C4-2B (cell line): ENCODE measurements at regions not wholly inside any gene's neighbourhood (a gene's known extent, or its start where the extent isn't known, plus 50 kb on each side); places are given as distances from the start of the nearest gene placed in this dataset.

Source experiments
- CTCF ChIP-seq: fragments of 450-650 bp; conservative IDR thresholded peaks from 2 replicates; pipeline ENCODE4 v1.5.1; 2017; ENCODE audit warnings: mild to moderate bottlenecking
- ZFX ChIP-seq: fragments of 450-650 bp; IDR thresholded peaks from 2 replicates; pipeline ENCODE4 v1.6.1; 2017

DNA sequence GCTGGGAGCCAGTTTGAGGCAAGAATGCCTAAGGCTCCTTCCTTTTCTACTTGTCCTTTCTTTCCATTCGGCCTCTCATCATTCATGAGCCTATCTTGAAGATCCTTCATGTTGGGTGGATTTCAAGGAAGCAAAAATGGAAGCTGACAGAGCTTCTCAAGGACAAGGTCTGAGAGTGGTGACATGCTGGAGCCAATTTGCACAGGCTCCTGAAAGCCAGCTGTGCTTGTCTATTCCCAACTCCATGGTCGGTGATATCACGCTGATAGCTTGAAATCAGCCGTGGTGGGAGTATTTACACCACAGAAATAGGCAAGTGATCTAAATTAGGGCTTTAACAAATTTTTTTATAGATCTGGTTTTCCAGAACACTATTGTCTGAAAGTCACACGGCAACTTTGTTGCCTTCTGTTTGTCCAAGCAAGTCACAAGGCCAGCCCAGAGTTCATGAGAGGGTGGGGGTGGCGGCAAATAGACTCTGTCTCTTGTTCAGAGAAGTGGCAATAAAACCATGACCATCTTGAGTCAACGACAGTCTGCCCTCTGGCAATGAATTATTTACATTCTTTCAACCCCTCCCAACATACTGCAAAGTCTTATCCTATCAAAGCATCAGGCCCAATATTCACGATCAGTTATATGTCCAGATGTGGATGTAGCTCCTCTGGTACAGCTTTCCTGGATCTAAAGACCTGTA is 49.9 kb upstream of the SLC35F5 start:
- TF ChIP-seq CTCF (no peak), ZFX (no peak)
